ENCODE measurements at regions not wholly inside any gene's neighbourhood (a gene's known extent, or its start where the extent isn't known, plus 50 kb on each side); places are given as distances from the start of the nearest gene placed in this dataset.

- peak overlapping the region; percentile 48 for H3K27ac Mint-ChIP-seq (ENCODE audit: unreplicated experiment)
- no peaks in the 10 kb centered on the region for H3K9me3 Mint-ChIP-seq (ENCODE audit: unreplicated experiment)
- H3K4me3 Mint-ChIP-seq (ENCODE audit: unreplicated experiment): no peak overlapping the region
- no peaks in the 10 kb centered on the region for H3K36me3 Mint-ChIP-seq (ENCODE audit: low read depth, unreplicated experiment)
- no peak for TF ChIP-seq CTCF (IDR thresholded peaks at IDR 0.05; ENCODE audit: unreplicated experiment)
- peak; percentile 2 for DNase-seq (ENCODE audit: low spot score)
- H3K27me3 Mint-ChIP-seq (ENCODE audit: unreplicated experiment): peaks cover 5% of the 10 kb centered on the region
- H3K4me1 Mint-ChIP-seq (ENCODE audit: unreplicated experiment): no peaks in the 10 kb centered on the region
Measured at GRCh38 chrX:55326985-55327384, 62.3 kb upstream of the PAGE3 start.

DNA sequence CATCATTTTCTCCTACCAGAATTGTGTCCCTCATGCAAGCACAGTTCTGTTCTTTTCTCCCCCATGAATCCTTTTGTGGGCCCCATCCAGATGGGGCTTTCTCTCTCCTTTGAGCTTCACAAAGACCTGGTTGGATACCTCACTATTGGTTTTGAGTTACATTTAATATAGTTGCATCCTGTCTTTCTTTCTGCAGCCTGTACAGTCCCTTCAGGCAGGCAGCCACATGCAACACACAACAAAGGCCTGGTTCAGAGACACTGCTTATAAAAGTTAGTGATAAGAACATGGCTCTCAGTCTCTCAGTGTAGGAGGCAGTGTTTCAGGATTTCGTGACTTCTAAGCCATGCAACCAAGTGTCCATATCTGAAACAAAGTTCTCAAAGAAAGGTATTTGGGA lies 70.6 kb upstream of the PAGE3 start:
- no peak for DNase-seq (ENCODE audit: low spot score)
- H3K4me1 Mint-ChIP-seq (ENCODE audit: unreplicated experiment): no peaks in the 10 kb centered on the region
- H3K4me3 Mint-ChIP-seq (ENCODE audit: unreplicated experiment): no peak overlapping the region
- TF ChIP-seq CTCF (IDR thresholded peaks at IDR 0.05; ENCODE audit: unreplicated experiment): no peak
- no peaks in the 10 kb centered on the region for H3K9me3 Mint-ChIP-seq (ENCODE audit: unreplicated experiment)
- no peak overlapping the region for H3K27ac Mint-ChIP-seq (ENCODE audit: unreplicated experiment)
- H3K27me3 Mint-ChIP-seq (ENCODE audit: unreplicated experiment): peaks cover 5% of the 10 kb centered on the region
- peaks cover 3% of the 10 kb centered on the region for H3K36me3 Mint-ChIP-seq (ENCODE audit: low read depth, unreplicated experiment)

GRCh38 chrX:55336176-55336575 lies 71.5 kb upstream of the PAGE3 start:
- no peak for TF ChIP-seq CTCF (IDR thresholded peaks at IDR 0.05; ENCODE audit: unreplicated experiment)
- no peak for DNase-seq (ENCODE audit: low spot score)
- Mint-ChIP-seq H3K4me1 (ENCODE audit: unreplicated experiment) (no peaks in the 10 kb centered on the region), H3K27ac (ENCODE audit: unreplicated experiment) (no peak overlapping the region), H3K4me3 (ENCODE audit: unreplicated experiment) (no peak overlapping the region), H3K9me3 (ENCODE audit: unreplicated experiment) (no peaks in the 10 kb centered on the region), H3K27me3 (ENCODE audit: unreplicated experiment) (peaks cover 5% of the 10 kb centered on the region), H3K36me3 (ENCODE audit: low read depth, unreplicated experiment) (peaks cover 3% of the 10 kb centered on the region)

DNA sequence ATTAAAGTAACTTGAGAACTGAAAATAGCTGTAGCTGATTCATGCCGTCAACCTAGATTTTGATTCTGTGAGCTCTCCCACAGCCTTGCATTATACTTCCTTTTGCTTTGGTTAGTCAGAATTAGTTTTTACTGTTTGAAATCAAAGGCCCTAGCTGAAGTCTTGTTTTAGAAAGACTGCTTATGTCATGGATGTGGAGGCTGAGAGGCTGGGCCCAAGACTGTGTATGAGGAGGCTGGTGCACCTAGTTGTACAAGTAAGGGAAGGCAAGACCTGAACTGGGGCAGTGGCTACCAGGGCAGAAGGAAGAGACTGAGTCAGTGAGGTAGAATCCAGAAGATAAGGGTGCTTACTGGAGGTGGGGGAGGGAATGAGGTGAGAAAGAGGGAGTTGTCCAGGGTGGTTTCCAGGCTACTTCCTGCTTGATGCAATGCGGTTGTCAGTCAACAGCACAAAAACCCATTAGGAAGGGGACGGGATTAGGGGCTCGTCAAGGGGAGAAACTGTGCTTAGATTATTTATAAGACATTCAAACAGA lies 76.2 kb upstream of the PAGE3 start:
- Mint-ChIP-seq H3K27ac (ENCODE audit: unreplicated experiment) (no peak overlapping the region), H3K27me3 (ENCODE audit: unreplicated experiment) (no peaks in the 10 kb centered on the region), H3K4me1 (ENCODE audit: unreplicated experiment) (no peaks in the 10 kb centered on the region), H3K9me3 (ENCODE audit: unreplicated experiment) (peaks cover 4% of the 10 kb centered on the region), H3K4me3 (ENCODE audit: unreplicated experiment) (no peak overlapping the region), H3K36me3 (ENCODE audit: low read depth, unreplicated experiment) (no peaks in the 10 kb centered on the region)
- DNase-seq (ENCODE audit: low spot score): no peak
- no peak for TF ChIP-seq CTCF (IDR thresholded peaks at IDR 0.05; ENCODE audit: unreplicated experiment)

GRCh38 chrX:55342533-55343501 lies 78.1 kb upstream of the PAGE3 start:
- H3K27me3 Mint-ChIP-seq (ENCODE audit: unreplicated experiment): no peaks in the 10 kb centered on the region
- no peaks in the 10 kb centered on the region for H3K4me1 Mint-ChIP-seq (ENCODE audit: unreplicated experiment)
- no peaks in the 10 kb centered on the region for H3K36me3 Mint-ChIP-seq (ENCODE audit: low read depth, unreplicated experiment)
- no peak for DNase-seq (ENCODE audit: low spot score)
- H3K27ac Mint-ChIP-seq (ENCODE audit: unreplicated experiment): no peak overlapping the region
- no peak overlapping the region for H3K4me3 Mint-ChIP-seq (ENCODE audit: unreplicated experiment)
- TF ChIP-seq CTCF (IDR thresholded peaks at IDR 0.05; ENCODE audit: unreplicated experiment): no peak
- H3K9me3 Mint-ChIP-seq (ENCODE audit: unreplicated experiment): peaks cover 4% of the 10 kb centered on the region

Data from endothelial cell (in vitro differentiated cells).